ENCODE measurements at regions not wholly inside any gene's neighbourhood (a gene's known extent, or its start where the extent isn't known, plus 50 kb on each side); places are given as distances from the start of the nearest gene placed in this dataset.

DNA sequence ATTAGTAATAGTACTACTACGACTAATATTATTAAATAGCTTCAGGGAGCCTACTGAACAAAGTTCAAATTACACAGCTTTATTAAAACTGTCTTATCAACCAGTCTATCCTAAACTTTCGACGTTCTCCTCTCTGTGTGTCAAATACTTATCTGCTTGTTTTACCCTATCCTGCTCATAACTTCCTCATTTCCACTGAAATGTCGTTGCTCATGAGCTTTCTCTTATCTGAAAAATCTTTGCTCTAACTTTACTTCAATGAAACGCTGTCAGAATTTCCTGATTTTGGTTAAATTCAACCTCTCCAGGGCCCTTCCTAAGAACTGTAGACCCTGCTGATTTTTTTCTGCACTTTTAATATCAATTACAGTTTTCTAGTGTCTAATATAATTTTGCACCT, 1431.0 kb upstream of the WWC1 start:
- TF ChIP-seq, protein P1, sequence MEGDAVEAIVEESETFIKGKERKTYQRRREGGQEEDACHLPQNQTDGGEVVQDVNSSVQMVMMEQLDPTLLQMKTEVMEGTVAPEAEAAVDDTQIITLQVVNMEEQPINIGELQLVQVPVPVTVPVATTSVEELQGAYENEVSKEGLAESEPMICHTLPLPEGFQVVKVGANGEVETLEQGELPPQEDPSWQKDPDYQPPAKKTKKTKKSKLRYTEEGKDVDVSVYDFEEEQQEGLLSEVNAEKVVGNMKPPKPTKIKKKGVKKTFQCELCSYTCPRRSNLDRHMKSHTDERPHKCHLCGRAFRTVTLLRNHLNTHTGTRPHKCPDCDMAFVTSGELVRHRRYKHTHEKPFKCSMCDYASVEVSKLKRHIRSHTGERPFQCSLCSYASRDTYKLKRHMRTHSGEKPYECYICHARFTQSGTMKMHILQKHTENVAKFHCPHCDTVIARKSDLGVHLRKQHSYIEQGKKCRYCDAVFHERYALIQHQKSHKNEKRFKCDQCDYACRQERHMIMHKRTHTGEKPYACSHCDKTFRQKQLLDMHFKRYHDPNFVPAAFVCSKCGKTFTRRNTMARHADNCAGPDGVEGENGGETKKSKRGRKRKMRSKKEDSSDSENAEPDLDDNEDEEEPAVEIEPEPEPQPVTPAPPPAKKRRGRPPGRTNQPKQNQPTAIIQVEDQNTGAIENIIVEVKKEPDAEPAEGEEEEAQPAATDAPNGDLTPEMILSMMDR (IDR thresholded peaks at IDR 0.05; ENCODE audit: low read length): no peak
- TF ChIP-seq EZH2 (IDR thresholded peaks at IDR 0.05; ENCODE audit: borderline replicate concordance, low read length): no peak
